ENCODE measurements at regions not wholly inside any gene's neighbourhood (a gene's known extent, or its start where the extent isn't known, plus 50 kb on each side); places are given as distances from the start of the nearest gene placed in this dataset.
"Not testable (repeated sequence)": the region's sequence is repeated elsewhere in the genome, so short reads cannot be mapped to it uniquely, and the experiment has no call there.

- TF ChIP-seq POLR2AphosphoS5 (IDR thresholded peaks at IDR 0.05) (no peak), CTCF (IDR thresholded peaks at IDR 0.05) (no peak), POLR2A (IDR thresholded peaks at IDR 0.05) (no peak)
- H3K36me3 ChIP-seq = no peaks in the 10 kb centered on the region
- no peak for DNase-seq (ENCODE audit: low spot score in 2 of 2)
- H3K27me3 ChIP-seq = no peaks in the 10 kb centered on the region
- H3K4me1 ChIP-seq = no peaks in the 10 kb centered on the region
- no peaks in the 10 kb centered on the region for H3K9me3 ChIP-seq
- H3K4me3 ChIP-seq = no peak overlapping the region
- intact Hi-C loops (cut with DNase I; ENCODE audit: low total_unique reads) = no loop called here
- no peak overlapping the region for H3K27ac ChIP-seq
Observed at GRCh38 chr7:65302883-65303282, 70.8 kb upstream of the ZNF92 start.

GRCh38 chr7:65301007-65301406 lies 72.6 kb upstream of the ZNF92 start:
- Histone ChIP-seq H3K27me3 (no peaks in the 10 kb centered on the region), H3K36me3 (no peaks in the 10 kb centered on the region), H3K4me1 (no peaks in the 10 kb centered on the region), H3K27ac (no peak overlapping the region), H3K4me3 (no peak overlapping the region), H3K9me3 (no peaks in the 10 kb centered on the region)
- intact Hi-C loops (cut with DNase I; ENCODE audit: low total_unique reads) = no loop called here
- TF ChIP-seq POLR2A (IDR thresholded peaks at IDR 0.05) (no peak), CTCF (IDR thresholded peaks at IDR 0.05) (no peak), POLR2AphosphoS5 (IDR thresholded peaks at IDR 0.05) (no peak)
- DNase-seq (ENCODE audit: low spot score in 2 of 2) = no peak

GRCh38 chr7:65295409-65295808 lies 78.2 kb upstream of the ZNF92 start:
- no peak overlapping the region for H3K27ac ChIP-seq
- no peaks in the 10 kb centered on the region for H3K9me3 ChIP-seq
- intact Hi-C loops (cut with DNase I; ENCODE audit: low total_unique reads) = no loop called here
- DNase-seq (ENCODE audit: low spot score in 2 of 2) = no peak
- H3K4me3 ChIP-seq = no peak overlapping the region
- no peak for TF ChIP-seq POLR2A (IDR thresholded peaks at IDR 0.05)
- no peak for TF ChIP-seq POLR2AphosphoS5 (IDR thresholded peaks at IDR 0.05)
- TF ChIP-seq CTCF (IDR thresholded peaks at IDR 0.05) = no peak
- H3K27me3 ChIP-seq = no peaks in the 10 kb centered on the region
- H3K4me1 ChIP-seq = no peaks in the 10 kb centered on the region
- H3K36me3 ChIP-seq = no peaks in the 10 kb centered on the region

- DNase-seq (ENCODE audit: low spot score in 2 of 2); H3K27me3 ChIP-seq; H3K27ac ChIP-seq; H3K36me3 ChIP-seq; intact Hi-C loops (cut with DNase I; ENCODE audit: low total_unique reads); H3K4me3 ChIP-seq; H3K4me1 ChIP-seq; H3K9me3 ChIP-seq: not testable (repeated sequence)
Observed at GRCh38 chr7:65290340-65290739, 83.3 kb upstream of the ZNF92 start.

GRCh38 chr7:65287023-65287422 lies 86.6 kb upstream of the ZNF92 start:
- DNase-seq (ENCODE audit: low spot score in 2 of 2) = no peak
- Histone ChIP-seq H3K4me1 (no peaks in the 10 kb centered on the region), H3K27me3 (no peaks in the 10 kb centered on the region), H3K9me3 (no peaks in the 10 kb centered on the region), H3K4me3 (no peak overlapping the region), H3K36me3 (no peaks in the 10 kb centered on the region), H3K27ac (no peak overlapping the region)
- intact Hi-C loops (cut with DNase I; ENCODE audit: low total_unique reads) = no loop called here
- TF ChIP-seq CTCF (IDR thresholded peaks at IDR 0.05) (no peak), POLR2A (IDR thresholded peaks at IDR 0.05) (no peak), POLR2AphosphoS5 (IDR thresholded peaks at IDR 0.05) (no peak)

Data from breast epithelium (tissue), 4 donors.